Colonic mucosa (tissue), 4 donors: ENCODE measurements at regions not wholly inside any gene's neighbourhood (a gene's known extent, or its start where the extent isn't known, plus 50 kb on each side); places are given as distances from the start of the nearest gene placed in this dataset.

Source experiments
- DNase-seq: peaks from one replicate; pipeline ENCODE4 v3.0.0-alpha.2; 2020
- H3K27ac ChIP-seq: fragments of 200-600 bp; one replicate; pipeline ENCODE4 v1.8.0; 2021
- H3K27me3 ChIP-seq: fragments of 200-600 bp; one replicate; pipeline ENCODE4 v1.8.0; 2021
- H3K36me3 ChIP-seq: fragments of 200-600 bp; one replicate; pipeline ENCODE4 v1.8.0; 2021
- H3K4me1 ChIP-seq: fragments of 200-600 bp; one replicate; pipeline ENCODE4 v1.8.0; 2021; ENCODE audit warnings: mild to moderate bottlenecking
- H3K4me3 ChIP-seq: fragments of 200-600 bp; one replicate; pipeline ENCODE4 v1.8.0; 2021
- H3K9ac ChIP-seq, 2 donors: one replicate each; pipeline ENCODE4 v1.7.0; 2013; ENCODE audit warnings: control low read depth in 2 of 2, low read depth in 2 of 2, low read length in 2 of 2
- H3K9me3 ChIP-seq: fragments of 200-600 bp; one replicate; pipeline ENCODE4 v1.8.0; 2021
- intact Hi-C: fragments of 100-400 bp; cut with DNase I; formaldehyde crosslinking; loops from one replicate; pipeline ENCODE4 v1.14.1; 2022
- TF ChIP-seq, protein P1 (sequence below): fragments of 200-600 bp; IDR thresholded peaks from one replicate; pipeline ENCODE4 v1.8.0; 2022; ENCODE audit warnings: antibody characterized with exemption, mild to moderate bottlenecking
- donor health status: healthy.
- donor health status: DM: no; HTN: no; CAD: no.
- donor health status: DM: no; HTN: no; CAD: no.

DNA sequence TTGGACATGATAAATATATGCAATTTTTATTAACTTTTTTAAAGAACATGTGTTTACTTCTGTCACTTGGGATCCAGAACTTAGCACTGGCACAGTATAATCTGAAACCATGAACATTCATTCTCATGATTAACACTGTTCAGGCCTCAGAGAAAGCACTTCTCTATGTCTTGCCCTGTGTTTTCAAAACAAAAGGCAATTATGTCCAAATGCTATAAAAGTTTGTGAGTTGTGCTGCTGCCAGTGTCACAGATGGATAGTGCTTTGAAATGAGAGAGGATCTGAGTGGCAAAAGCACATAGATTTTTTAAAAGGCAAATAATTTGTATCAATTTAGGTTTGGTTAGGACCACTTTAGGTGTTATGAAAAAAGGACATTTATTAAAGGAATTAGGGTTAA lies 470.5 kb upstream of the FAM98A start:
- TF ChIP-seq, protein P1, sequence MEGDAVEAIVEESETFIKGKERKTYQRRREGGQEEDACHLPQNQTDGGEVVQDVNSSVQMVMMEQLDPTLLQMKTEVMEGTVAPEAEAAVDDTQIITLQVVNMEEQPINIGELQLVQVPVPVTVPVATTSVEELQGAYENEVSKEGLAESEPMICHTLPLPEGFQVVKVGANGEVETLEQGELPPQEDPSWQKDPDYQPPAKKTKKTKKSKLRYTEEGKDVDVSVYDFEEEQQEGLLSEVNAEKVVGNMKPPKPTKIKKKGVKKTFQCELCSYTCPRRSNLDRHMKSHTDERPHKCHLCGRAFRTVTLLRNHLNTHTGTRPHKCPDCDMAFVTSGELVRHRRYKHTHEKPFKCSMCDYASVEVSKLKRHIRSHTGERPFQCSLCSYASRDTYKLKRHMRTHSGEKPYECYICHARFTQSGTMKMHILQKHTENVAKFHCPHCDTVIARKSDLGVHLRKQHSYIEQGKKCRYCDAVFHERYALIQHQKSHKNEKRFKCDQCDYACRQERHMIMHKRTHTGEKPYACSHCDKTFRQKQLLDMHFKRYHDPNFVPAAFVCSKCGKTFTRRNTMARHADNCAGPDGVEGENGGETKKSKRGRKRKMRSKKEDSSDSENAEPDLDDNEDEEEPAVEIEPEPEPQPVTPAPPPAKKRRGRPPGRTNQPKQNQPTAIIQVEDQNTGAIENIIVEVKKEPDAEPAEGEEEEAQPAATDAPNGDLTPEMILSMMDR, result no peak
- no peak overlapping the region for H3K9ac ChIP-seq
- H3K27ac ChIP-seq, result no peak overlapping the region
- H3K27me3 ChIP-seq, result no peaks in the 10 kb centered on the region
- no peaks in the 10 kb centered on the region for H3K4me1 ChIP-seq
- no peaks in the 10 kb centered on the region for H3K9me3 ChIP-seq
- no peaks in the 10 kb centered on the region for H3K36me3 ChIP-seq
- intact Hi-C loops, result no loop called here
- no peak overlapping the region for H3K4me3 ChIP-seq
- DNase-seq, result no peak

DNA sequence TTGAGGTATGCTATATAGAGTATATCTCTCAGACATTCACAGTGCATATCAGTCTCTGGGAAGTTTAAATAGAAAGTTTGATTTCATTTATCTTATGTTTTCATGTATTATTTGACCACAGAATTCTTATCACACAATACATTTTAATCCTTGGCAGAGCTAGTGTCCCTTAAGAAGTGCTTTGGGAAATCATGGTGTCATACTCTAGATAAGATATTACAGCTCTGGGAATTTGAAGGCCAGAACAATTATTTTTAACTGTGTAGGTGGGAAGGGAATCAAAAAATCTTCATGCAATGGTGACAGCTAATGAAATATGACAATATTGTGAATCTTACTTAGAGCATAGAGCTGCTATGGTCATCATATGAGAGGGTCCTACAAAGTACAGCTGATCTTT lies 451.3 kb upstream of the FAM98A start:
- no peaks in the 10 kb centered on the region for H3K9me3 ChIP-seq
- no peaks in the 10 kb centered on the region for H3K4me1 ChIP-seq
- H3K9ac ChIP-seq, result no peak overlapping the region
- no peaks in the 10 kb centered on the region for H3K36me3 ChIP-seq
- intact Hi-C loops, result no loop called here
- no peak for DNase-seq
- TF ChIP-seq, protein P1, result no peak
- H3K27ac ChIP-seq, result no peak overlapping the region
- no peak overlapping the region for H3K4me3 ChIP-seq
- H3K27me3 ChIP-seq, result no peaks in the 10 kb centered on the region

DNA sequence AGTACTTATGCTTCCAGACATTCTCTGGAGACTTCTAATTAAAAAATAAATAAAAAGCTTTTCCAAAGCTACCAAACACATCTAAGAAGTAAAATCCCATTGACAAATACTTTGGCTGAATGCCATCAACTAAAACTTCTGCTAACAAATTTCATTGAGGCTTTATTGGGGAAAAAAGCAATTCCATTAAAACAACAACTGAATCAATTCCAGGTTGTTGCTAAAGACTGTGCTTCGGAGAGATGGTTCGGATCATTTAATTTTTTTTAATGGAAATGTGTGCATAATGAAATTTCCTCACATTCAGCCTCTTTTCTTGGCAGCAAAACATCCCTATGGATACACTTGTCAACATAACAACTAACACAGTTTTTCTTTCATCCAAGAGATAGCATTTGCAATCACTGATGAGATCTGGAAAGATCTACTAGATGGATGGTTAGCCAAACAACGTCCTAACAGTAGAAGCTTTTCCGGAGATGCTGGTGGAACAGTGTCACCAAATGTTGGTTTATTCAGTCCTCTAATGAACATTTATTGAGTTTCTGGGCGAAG lies 446.1 kb upstream of the FAM98A start:
- no peak overlapping the region for H3K4me3 ChIP-seq
- no peak overlapping the region for H3K27ac ChIP-seq
- TF ChIP-seq, protein P1, result no peak
- no peaks in the 10 kb centered on the region for H3K27me3 ChIP-seq
- intact Hi-C loops, result no loop called here
- no peaks in the 10 kb centered on the region for H3K4me1 ChIP-seq
- no peak overlapping the region for H3K9ac ChIP-seq
- no peaks in the 10 kb centered on the region for H3K36me3 ChIP-seq
- DNase-seq, result no peak
- no peaks in the 10 kb centered on the region for H3K9me3 ChIP-seq

DNA sequence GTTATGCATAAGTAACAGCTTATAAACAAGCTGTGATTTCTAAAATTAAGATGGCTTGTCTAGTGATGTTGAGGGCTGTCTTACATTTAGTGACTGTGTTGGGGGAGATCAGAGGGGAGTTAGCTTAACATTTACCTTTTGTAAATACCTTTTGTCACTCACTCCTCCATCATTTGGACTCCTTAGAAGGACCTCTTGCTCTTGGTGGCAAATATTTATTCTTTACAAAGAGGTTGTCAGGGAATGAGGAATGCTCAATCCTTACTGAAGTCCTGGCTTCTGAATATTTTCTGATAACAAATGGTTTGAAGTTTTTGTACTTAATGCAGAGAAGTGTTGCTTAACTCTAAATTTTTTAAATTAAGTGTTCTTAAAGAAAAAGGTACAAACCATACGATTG lies 438.8 kb upstream of the FAM98A start:
- H3K4me1 ChIP-seq, result no peaks in the 10 kb centered on the region
- no peak overlapping the region for H3K9ac ChIP-seq
- intact Hi-C loops, result no loop called here
- H3K27me3 ChIP-seq, result no peaks in the 10 kb centered on the region
- no peaks in the 10 kb centered on the region for H3K9me3 ChIP-seq
- TF ChIP-seq, protein P1, result no peak
- H3K36me3 ChIP-seq, result no peaks in the 10 kb centered on the region
- H3K27ac ChIP-seq, result no peak overlapping the region
- H3K4me3 ChIP-seq, result no peak overlapping the region
- no peak for DNase-seq

DNA sequence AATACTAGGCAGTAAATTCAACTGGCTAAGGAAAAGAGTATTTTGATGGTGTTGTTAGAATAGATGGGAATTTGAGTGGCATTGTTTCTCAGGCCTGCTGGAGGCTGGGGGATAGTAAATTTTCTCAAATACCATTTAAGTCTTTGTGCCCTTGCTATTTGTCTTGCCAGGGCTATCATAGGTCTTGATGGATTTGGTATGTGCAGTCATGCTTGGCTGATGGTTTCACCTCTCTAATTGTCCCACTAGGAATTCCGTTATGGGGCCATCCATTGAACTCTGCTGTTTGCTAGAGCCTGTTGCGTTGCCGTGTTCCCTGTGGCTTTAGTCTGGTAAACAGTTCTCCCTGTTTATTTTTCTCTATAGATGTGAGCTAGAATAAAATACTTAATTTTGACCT lies 438.1 kb upstream of the FAM98A start:
- intact Hi-C loops, result no loop called here
- TF ChIP-seq, protein P1, result no peak

More for the DNA sequence above, 438.1 kb upstream of the FAM98A start:
- no peaks in the 10 kb centered on the region for H3K36me3 ChIP-seq
- H3K4me3 ChIP-seq, result no peak overlapping the region
- H3K9ac ChIP-seq, result no peak overlapping the region
- no peak for DNase-seq
- no peak overlapping the region for H3K27ac ChIP-seq
- H3K9me3 ChIP-seq, result no peaks in the 10 kb centered on the region
- H3K4me1 ChIP-seq, result no peaks in the 10 kb centered on the region
- no peaks in the 10 kb centered on the region for H3K27me3 ChIP-seq
